SK-N-MC (cell line): ENCODE measurements at regions not wholly inside any gene's neighbourhood (a gene's known extent, or its start where the extent isn't known, plus 50 kb on each side); places are given as distances from the start of the nearest gene placed in this dataset.

Source experiments
- EZH2 ChIP-seq: fragments of 200-600 bp; sonication (generic); IDR thresholded peaks from one replicate; pipeline ENCODE4 v1.6.1; 2017; ENCODE audit warnings: antibody characterized with exemption
- POLR2AphosphoS5 ChIP-seq: IDR thresholded peaks from 2 replicates; pipeline ENCODE4 v1.6.1; 2012; ENCODE audit warnings: mild to moderate bottlenecking, low read depth, low read length, borderline replicate concordance

DNA sequence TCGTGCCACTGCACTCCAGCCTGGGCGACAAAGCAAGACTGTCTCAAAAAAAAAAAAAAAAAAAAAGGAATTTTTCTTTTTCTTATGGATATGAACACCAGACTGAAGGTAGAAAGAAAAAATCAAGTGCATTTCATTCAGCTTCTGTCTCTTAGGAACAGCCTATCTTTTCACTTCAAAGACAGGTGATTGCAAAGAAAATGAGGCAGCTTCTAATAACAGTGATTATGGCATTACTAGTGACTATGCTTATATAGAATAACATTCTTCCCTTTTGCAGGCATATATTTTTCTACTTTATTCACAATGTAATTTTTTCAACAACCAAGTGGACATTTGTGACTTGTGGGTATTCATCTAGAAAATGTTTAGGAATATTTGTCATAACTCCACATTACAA is 295.5 kb upstream of the ATXN7L3B start:
- TF ChIP-seq POLR2AphosphoS5: no peak
- no peak for TF ChIP-seq EZH2
